Nephron (organoid): ENCODE measurements at regions not wholly inside any gene's neighbourhood (a gene's known extent, or its start where the extent isn't known, plus 50 kb on each side); places are given as distances from the start of the nearest gene placed in this dataset.

Source experiments
- H3K27ac Mint-ChIP-seq, 3 experiments: 2 replicates each; pipeline ENCODE4 v1.8.0; 2020; ENCODE audit warnings: mixed read lengths in 3 of 3, mild to moderate bottlenecking in 2 of 3, moderate library complexity in 1 of 3
- H3K27me3 Mint-ChIP-seq: 2 replicates; pipeline ENCODE4 v1.8.0; 2021; ENCODE audit warnings: low read depth, mild to moderate bottlenecking, moderate library complexity, mixed read lengths
- H3K36me3 Mint-ChIP-seq: 2 replicates; pipeline ENCODE4 v1.8.0; 2020; ENCODE audit warnings: low read depth, mixed read lengths
- H3K4me1 Mint-ChIP-seq: 2 replicates; pipeline ENCODE4 v1.8.0; 2020; ENCODE audit warnings: mixed read lengths
- H3K4me3 Mint-ChIP-seq, 3 experiments: 2 replicates each; pipeline ENCODE4 v1.8.0; 2020; ENCODE audit warnings: mild to moderate bottlenecking in 3 of 3, mixed read lengths in 3 of 3, moderate library complexity in 2 of 3
- H3K9me3 Mint-ChIP-seq: 2 replicates; pipeline ENCODE4 v1.8.0; 2020; ENCODE audit warnings: mixed read lengths
- TF ChIP-seq, protein P1 (sequence below), 3 experiments: fragments of 200-600 bp; sonication (generic); IDR thresholded peaks; one replicate each; pipeline ENCODE4 v1.5.0; 2021; ENCODE audit warnings: antibody characterized with exemption in 3 of 3; ENCODE audit not compliant: unreplicated experiment in 3 of 3

DNA sequence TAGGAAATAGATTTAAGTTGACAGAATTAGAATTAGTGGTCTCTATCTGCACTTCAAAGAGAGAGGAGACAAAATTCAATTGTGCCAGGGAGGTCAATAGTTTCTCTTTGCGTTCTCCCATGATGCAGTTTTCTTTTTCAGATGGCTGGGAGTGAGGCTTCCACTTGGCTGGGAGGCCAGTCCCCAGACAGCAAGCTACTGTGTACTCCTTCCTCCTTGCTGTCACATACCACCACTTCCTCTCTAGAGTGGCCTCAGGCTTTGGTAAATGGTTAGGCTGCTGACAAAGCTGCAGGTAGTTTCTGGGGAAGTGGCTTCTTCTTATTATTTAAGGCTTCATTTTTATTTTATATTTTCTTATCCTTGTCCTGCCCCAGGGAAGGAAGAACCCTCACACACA lies 106.2 kb upstream of the HS3ST4 start:
- Mint-ChIP-seq H3K27me3 (no peaks in the 10 kb centered on the region), H3K4me3 (no peak overlapping the region), H3K9me3 (no peaks in the 10 kb centered on the region), H3K36me3 (no peaks in the 10 kb centered on the region), H3K27ac (no peak overlapping the region), H3K4me1 (no peaks in the 10 kb centered on the region)
- TF ChIP-seq, protein P1, sequence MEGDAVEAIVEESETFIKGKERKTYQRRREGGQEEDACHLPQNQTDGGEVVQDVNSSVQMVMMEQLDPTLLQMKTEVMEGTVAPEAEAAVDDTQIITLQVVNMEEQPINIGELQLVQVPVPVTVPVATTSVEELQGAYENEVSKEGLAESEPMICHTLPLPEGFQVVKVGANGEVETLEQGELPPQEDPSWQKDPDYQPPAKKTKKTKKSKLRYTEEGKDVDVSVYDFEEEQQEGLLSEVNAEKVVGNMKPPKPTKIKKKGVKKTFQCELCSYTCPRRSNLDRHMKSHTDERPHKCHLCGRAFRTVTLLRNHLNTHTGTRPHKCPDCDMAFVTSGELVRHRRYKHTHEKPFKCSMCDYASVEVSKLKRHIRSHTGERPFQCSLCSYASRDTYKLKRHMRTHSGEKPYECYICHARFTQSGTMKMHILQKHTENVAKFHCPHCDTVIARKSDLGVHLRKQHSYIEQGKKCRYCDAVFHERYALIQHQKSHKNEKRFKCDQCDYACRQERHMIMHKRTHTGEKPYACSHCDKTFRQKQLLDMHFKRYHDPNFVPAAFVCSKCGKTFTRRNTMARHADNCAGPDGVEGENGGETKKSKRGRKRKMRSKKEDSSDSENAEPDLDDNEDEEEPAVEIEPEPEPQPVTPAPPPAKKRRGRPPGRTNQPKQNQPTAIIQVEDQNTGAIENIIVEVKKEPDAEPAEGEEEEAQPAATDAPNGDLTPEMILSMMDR (IDR thresholded peaks at IDR 0.05; ENCODE audit: unreplicated experiment in 3 of 3): no peak

DNA sequence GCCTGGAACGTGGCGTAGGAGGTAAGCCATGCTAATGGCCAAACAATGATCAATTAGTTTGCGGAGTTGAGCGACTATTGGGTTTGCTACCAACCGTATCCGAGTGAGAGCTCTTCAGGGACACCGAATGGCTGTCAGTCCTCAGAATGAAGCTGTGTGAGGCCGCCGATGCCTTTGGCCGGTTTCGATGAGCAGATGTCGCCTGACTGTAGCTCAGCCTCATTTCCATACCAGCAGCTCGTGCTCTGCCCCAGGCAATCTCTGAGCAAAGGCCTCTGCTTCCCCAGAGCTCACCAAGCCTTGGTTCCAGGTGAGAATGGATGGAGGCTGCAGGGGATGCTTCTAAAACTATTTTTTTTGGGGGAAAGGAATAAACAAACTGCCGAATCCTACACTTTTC lies 111.7 kb upstream of the HS3ST4 start:
- no peaks in the 10 kb centered on the region for H3K27me3 Mint-ChIP-seq
- no peaks in the 10 kb centered on the region for H3K9me3 Mint-ChIP-seq
- H3K36me3 Mint-ChIP-seq: no peaks in the 10 kb centered on the region
- no peak overlapping the region for H3K27ac Mint-ChIP-seq
- H3K4me1 Mint-ChIP-seq: no peaks in the 10 kb centered on the region
- no peak overlapping the region for H3K4me3 Mint-ChIP-seq
- TF ChIP-seq, protein P1 (IDR thresholded peaks at IDR 0.05; ENCODE audit: unreplicated experiment in 3 of 3): no peak

DNA sequence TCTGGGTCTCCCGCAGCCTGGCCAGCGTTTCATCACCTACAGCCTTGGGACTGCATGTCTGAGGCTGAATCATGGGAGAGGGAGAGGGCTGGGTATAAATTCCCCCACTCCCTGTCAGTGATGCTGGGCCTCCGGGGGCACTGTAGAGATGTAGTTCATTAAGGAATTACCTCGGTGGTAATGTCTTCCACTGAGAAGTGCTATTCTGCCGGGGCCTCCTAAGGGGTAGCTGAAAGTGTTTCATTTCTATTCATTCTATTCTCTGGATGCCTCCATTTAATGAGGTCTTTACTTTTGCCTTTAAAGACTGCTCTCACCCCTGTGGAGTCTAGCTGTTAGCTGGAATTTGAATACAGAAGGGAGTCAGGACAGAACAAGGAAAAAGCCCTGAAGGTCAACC lies 116.4 kb upstream of the HS3ST4 start:
- H3K36me3 Mint-ChIP-seq: no peaks in the 10 kb centered on the region
- no peaks in the 10 kb centered on the region for H3K27me3 Mint-ChIP-seq
- TF ChIP-seq, protein P1 (IDR thresholded peaks at IDR 0.05; ENCODE audit: unreplicated experiment in 3 of 3): no peak
- no peaks in the 10 kb centered on the region for H3K4me1 Mint-ChIP-seq
- no peak overlapping the region for H3K27ac Mint-ChIP-seq
- no peaks in the 10 kb centered on the region for H3K9me3 Mint-ChIP-seq
- H3K4me3 Mint-ChIP-seq: no peak overlapping the region

DNA sequence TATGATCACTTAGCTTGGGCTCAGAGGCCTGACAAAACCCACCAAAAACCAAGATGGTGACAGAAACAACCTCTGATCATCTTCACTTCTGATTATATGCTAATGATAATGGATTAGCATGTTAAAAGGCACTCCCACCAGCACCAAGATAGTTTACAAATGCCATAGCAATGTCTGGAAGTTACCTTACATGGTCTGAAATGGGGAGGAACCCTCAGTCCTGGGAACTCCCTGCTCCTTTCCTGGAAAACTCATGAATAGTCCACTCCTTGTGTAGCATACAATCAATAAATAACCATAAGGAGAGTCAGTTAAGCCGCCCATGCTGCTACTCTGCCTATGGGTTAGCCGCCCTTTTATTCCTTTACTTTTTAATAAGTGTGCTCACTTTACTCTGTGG lies 120.0 kb upstream of the HS3ST4 start:
- H3K27ac Mint-ChIP-seq: no peak overlapping the region
- no peaks in the 10 kb centered on the region for H3K4me1 Mint-ChIP-seq
- H3K36me3 Mint-ChIP-seq: no peaks in the 10 kb centered on the region
- H3K27me3 Mint-ChIP-seq: no peaks in the 10 kb centered on the region
- no peaks in the 10 kb centered on the region for H3K9me3 Mint-ChIP-seq
- TF ChIP-seq, protein P1 (IDR thresholded peaks at IDR 0.05; ENCODE audit: unreplicated experiment in 3 of 3): no peak
- H3K4me3 Mint-ChIP-seq: no peak overlapping the region

DNA sequence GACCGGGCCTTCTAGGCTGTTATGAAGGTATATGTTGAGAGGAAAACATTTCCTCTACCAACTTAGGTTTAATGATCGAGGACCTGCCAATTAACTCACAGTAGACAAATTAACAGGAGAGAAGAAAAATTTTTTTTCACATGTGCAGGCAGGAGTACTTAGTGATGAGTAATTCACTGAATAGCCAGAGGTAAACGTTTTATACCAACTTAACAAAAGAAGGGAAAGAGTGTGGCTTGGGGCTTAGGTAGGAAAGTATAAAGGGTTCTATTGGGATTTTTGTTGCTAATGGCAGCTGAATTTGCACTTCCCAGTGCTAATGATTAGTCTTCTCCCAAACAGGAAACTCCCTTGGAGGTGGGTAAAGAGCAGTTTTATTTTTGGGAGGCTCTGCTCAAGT lies 121.6 kb upstream of the HS3ST4 start:
- no peaks in the 10 kb centered on the region for H3K9me3 Mint-ChIP-seq
- no peaks in the 10 kb centered on the region for H3K27me3 Mint-ChIP-seq
- no peaks in the 10 kb centered on the region for H3K36me3 Mint-ChIP-seq
- H3K27ac Mint-ChIP-seq: no peak overlapping the region
- TF ChIP-seq, protein P1 (IDR thresholded peaks at IDR 0.05; ENCODE audit: unreplicated experiment in 3 of 3): no peak
- no peaks in the 10 kb centered on the region for H3K4me1 Mint-ChIP-seq
- no peak overlapping the region for H3K4me3 Mint-ChIP-seq

DNA sequence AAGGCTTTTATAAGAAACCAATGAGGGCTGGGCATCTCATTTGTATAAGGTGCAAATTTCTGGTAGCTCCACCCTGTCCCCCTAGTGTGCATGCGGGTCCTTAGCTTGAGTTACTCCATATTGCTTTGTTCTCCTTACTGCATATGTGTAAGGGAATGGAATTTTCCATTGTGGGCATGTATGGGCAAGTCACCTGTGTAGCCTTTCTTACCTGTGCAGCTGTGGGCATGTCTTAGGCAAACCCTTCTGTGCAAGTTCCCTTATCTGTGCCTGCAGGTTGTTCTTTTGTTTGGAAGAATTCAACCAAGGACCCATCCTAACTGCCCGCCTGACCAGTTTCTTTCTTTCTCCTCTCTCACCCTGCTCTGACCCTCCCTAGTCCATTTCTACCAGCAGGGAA lies 122.8 kb upstream of the HS3ST4 start:
- Mint-ChIP-seq H3K36me3 (no peaks in the 10 kb centered on the region), H3K27ac (no peak overlapping the region), H3K4me1 (no peaks in the 10 kb centered on the region), H3K9me3 (no peaks in the 10 kb centered on the region), H3K4me3 (no peak overlapping the region), H3K27me3 (no peaks in the 10 kb centered on the region)
- TF ChIP-seq, protein P1 (IDR thresholded peaks at IDR 0.05; ENCODE audit: unreplicated experiment in 3 of 3): no peak
